ENCODE measurements at regions not wholly inside any gene's neighbourhood (a gene's known extent, or its start where the extent isn't known, plus 50 kb on each side); places are given as distances from the start of the nearest gene placed in this dataset.

- Histone ChIP-seq H3K4me3 (ENCODE audit: low read depth, low read length, poor library complexity, severe bottlenecking) (no peak overlapping the region), H3K9me3 (ENCODE audit: low read length) (no peaks in the 10 kb centered on the region), H3K79me2 (ENCODE audit: insufficient read depth, low read depth, low read length) (no peaks in the 10 kb centered on the region), H2AFZ (ENCODE audit: low read length) (no peak overlapping the region), H3K27ac (ENCODE audit: low read depth, low read length, poor library complexity, severe bottlenecking) (no peak overlapping the region), H3K4me2 (ENCODE audit: low read length) (no peak overlapping the region), H4K20me1 (ENCODE audit: insufficient read depth, low read length) (no peaks in the 10 kb centered on the region), H3K4me1 (ENCODE audit: insufficient read depth, low read length, poor library complexity, severe bottlenecking) (no peaks in the 10 kb centered on the region), H3K9me2 (ENCODE audit: insufficient read depth, low read length) (no peaks in the 10 kb centered on the region), H3K36me3 (ENCODE audit: insufficient read depth, low read length) (no peaks in the 10 kb centered on the region)
- DNase-seq (ENCODE audit: low spot score): no peak
- no TSS peak for BruUV-seq (replicated peaks)
- POLR2A ChIA-PET: interaction anchor here (0.7 kb wide), 1 partner anchor 405 kb away, joined by 3 read pairs; no protein-coding TSS in a partner anchor
- intact Hi-C loops (cut with micrococcal nuclease; ENCODE audit: unreplicated experiment): no loop called here
- no peak for TF ChIP-seq CTCF (conservative IDR thresholded peaks at IDR 0.05; ENCODE audit: low read length)
- CTCF ChIA-PET (ENCODE audit: unreplicated experiment): no interaction called here
Measured at GRCh38 chr18:65146482-65147021, 604.3 kb upstream of the CDH7 start.

GRCh38 chr18:65145312-65145711, 605.5 kb upstream of the CDH7 start:
- Histone ChIP-seq H3K4me3 (ENCODE audit: low read depth, low read length, poor library complexity, severe bottlenecking) (no peak overlapping the region), H3K79me2 (ENCODE audit: insufficient read depth, low read depth, low read length) (no peaks in the 10 kb centered on the region), H3K27ac (ENCODE audit: low read depth, low read length, poor library complexity, severe bottlenecking) (no peak overlapping the region), H2AFZ (ENCODE audit: low read length) (no peak overlapping the region), H3K9me3 (ENCODE audit: low read length) (no peaks in the 10 kb centered on the region), H3K4me1 (ENCODE audit: insufficient read depth, low read length, poor library complexity, severe bottlenecking) (no peaks in the 10 kb centered on the region), H4K20me1 (ENCODE audit: insufficient read depth, low read length) (no peaks in the 10 kb centered on the region), H3K36me3 (ENCODE audit: insufficient read depth, low read length) (no peaks in the 10 kb centered on the region), H3K4me2 (ENCODE audit: low read length) (no peak overlapping the region), H3K9me2 (ENCODE audit: insufficient read depth, low read length) (no peaks in the 10 kb centered on the region)
- POLR2A ChIA-PET: no interaction called here
- TF ChIP-seq CTCF (conservative IDR thresholded peaks at IDR 0.05; ENCODE audit: low read length) (no peak), EZH2phosphoT487 (IDR thresholded peaks at IDR 0.05; ENCODE audit: borderline replicate concordance, low read depth, low read length) (no peak)
- intact Hi-C loops (cut with micrococcal nuclease; ENCODE audit: unreplicated experiment): no loop called here
- BruUV-seq (replicated peaks): no TSS peak
- CTCF ChIA-PET (ENCODE audit: unreplicated experiment): no interaction called here
- DNase-seq (ENCODE audit: low spot score): no peak

GRCh38 chr18:65133610-65134009, 617.2 kb upstream of the CDH7 start:
- no peaks in the 10 kb centered on the region for H3K4me1 ChIP-seq (ENCODE audit: insufficient read depth, low read length, poor library complexity, severe bottlenecking)
- no peak for DNase-seq (ENCODE audit: low spot score)
- no peak overlapping the region for H3K27ac ChIP-seq (ENCODE audit: low read depth, low read length, poor library complexity, severe bottlenecking)
- no peak overlapping the region for H3K4me3 ChIP-seq (ENCODE audit: low read depth, low read length, poor library complexity, severe bottlenecking)
- no peaks in the 10 kb centered on the region for H3K36me3 ChIP-seq (ENCODE audit: insufficient read depth, low read length)
- no peak overlapping the region for H3K4me2 ChIP-seq (ENCODE audit: low read length)
- intact Hi-C loops (cut with micrococcal nuclease; ENCODE audit: unreplicated experiment): no loop called here
- H3K9me2 ChIP-seq (ENCODE audit: insufficient read depth, low read length): no peaks in the 10 kb centered on the region
- no peaks in the 10 kb centered on the region for H3K79me2 ChIP-seq (ENCODE audit: insufficient read depth, low read depth, low read length)
- H3K9me3 ChIP-seq (ENCODE audit: low read length): no peaks in the 10 kb centered on the region
- BruUV-seq (replicated peaks): no TSS peak
- TF ChIP-seq CTCF (conservative IDR thresholded peaks at IDR 0.05; ENCODE audit: low read length) (no peak), EZH2phosphoT487 (IDR thresholded peaks at IDR 0.05; ENCODE audit: borderline replicate concordance, low read depth, low read length) (no peak)
- ChIA-PET CTCF (ENCODE audit: unreplicated experiment) (no interaction called here), POLR2A (interaction anchor here (0.7 kb wide), 1 partner anchor 1843 kb away, joined by 3 read pairs; no protein-coding TSS in a partner anchor)
- H2AFZ ChIP-seq (ENCODE audit: low read length): no peak overlapping the region
- H4K20me1 ChIP-seq (ENCODE audit: insufficient read depth, low read length): no peaks in the 10 kb centered on the region
